PC-9 (cell line): ENCODE measurements at regions not wholly inside any gene's neighbourhood (a gene's known extent, or its start where the extent isn't known, plus 50 kb on each side); places are given as distances from the start of the nearest gene placed in this dataset.

Source experiments
- BruUV-seq: library from RNA; stranded (reverse); fragments of 400-500 nt; replicated peaks from 2 replicates; lab custom pipeline; 2021; lab: Mats Ljungman, UMichigan
- CTCF ChIA-PET: fragments of 300-600 bp; sonication (Branson Sonifier 250); formaldehyde crosslinking; loops from one replicate; lab custom pipeline; 2022; ENCODE audit warnings: antibody characterized with exemption; lab: Charles Lee
- POLR2A ChIA-PET: fragments of 300-600 bp; sonication (Branson Sonifier 250); formaldehyde crosslinking; loops from one replicate; lab custom pipeline; 2022; ENCODE audit warnings: antibody characterized with exemption; ENCODE audit not compliant: unreplicated experiment; lab: Charles Lee
- DNase-seq, 2 experiments: peaks; one replicate each; pipeline versions ENCODE4 v3.0.0 to v3.0.0-alpha.2; 2015 to 2022; ENCODE audit warnings: mixed read lengths in 1 of 2
- H2AFZ ChIP-seq: fragments of 200-600 bp; sonication (generic); 2 replicates; pipeline ENCODE4 v1.8.1; 2017; ENCODE audit warnings: antibody characterized with exemption
- H3F3A ChIP-seq: fragments of 200-600 bp; sonication (generic); 2 replicates; pipeline ENCODE4 v1.8.1; 2017; ENCODE audit warnings: antibody characterized with exemption, mild to moderate bottlenecking, low read depth; ENCODE audit not compliant: insufficient read depth
- H3K27ac ChIP-seq: fragments of 200-600 bp; sonication (generic); 2 replicates; pipeline ENCODE4 v1.6.1; 2016; ENCODE audit warnings: mixed run types
- H3K27me3 ChIP-seq: fragments of 200-600 bp; sonication (generic); 2 replicates; pipeline ENCODE4 v1.6.1; 2016; ENCODE audit warnings: low read depth, mixed run types; ENCODE audit not compliant: insufficient read depth
- H3K36me3 ChIP-seq: fragments of 200-600 bp; sonication (generic); 2 replicates; pipeline ENCODE4 v1.6.1; 2016; ENCODE audit warnings: low read depth, mixed run types
- H3K4me1 ChIP-seq: fragments of 200-600 bp; sonication (generic); replicated peaks from 2 replicates; pipeline ENCODE4 v1.6.1; 2016; ENCODE audit warnings: mixed run types; ENCODE audit not compliant: insufficient read depth
- H3K4me2 ChIP-seq: fragments of 200-600 bp; sonication (generic); 2 replicates; pipeline ENCODE4 v1.6.1; 2017; ENCODE audit warnings: mixed run types
- H3K4me3 ChIP-seq: fragments of 200-600 bp; sonication (generic); 2 replicates; pipeline ENCODE4 v1.6.1; 2016; ENCODE audit warnings: mixed run types
- H3K79me2 ChIP-seq: fragments of 200-600 bp; sonication (generic); 2 replicates; pipeline ENCODE4 v1.6.1; 2017; ENCODE audit warnings: low read depth, mixed run types
- H3K9me2 ChIP-seq: fragments of 200-600 bp; sonication (generic); 2 replicates; pipeline ENCODE4 v1.8.1; 2017; ENCODE audit warnings: mild to moderate bottlenecking; ENCODE audit not compliant: insufficient read depth
- H3K9me3 ChIP-seq: fragments of 200-600 bp; sonication (generic); 2 replicates; pipeline ENCODE4 v1.8.1; 2016; ENCODE audit warnings: low read depth; ENCODE audit not compliant: insufficient read depth
- H4K20me1 ChIP-seq: fragments of 200-600 bp; sonication (generic); 2 replicates; pipeline ENCODE4 v1.8.1; 2017; ENCODE audit not compliant: insufficient read depth
- CTCF ChIP-seq: fragments of 200-600 bp; sonication (generic); conservative IDR thresholded peaks from 2 replicates; pipeline ENCODE4 v1.6.1; 2017; ENCODE audit warnings: mixed run types, antibody characterized with exemption, mild to moderate bottlenecking, moderate library complexity
- EZH2 ChIP-seq: fragments of 200-600 bp; sonication (generic); IDR thresholded peaks from 2 replicates; pipeline ENCODE4 v1.8.0; 2017; ENCODE audit warnings: antibody characterized with exemption, low read depth
- intact Hi-C: fragments of 100-400 bp; cut with micrococcal nuclease; formaldehyde crosslinking; loops from one replicate; pipeline ENCODE4 v1.10.0; 2022; ENCODE audit not compliant: unreplicated experiment

- no peak overlapping the region for H3K4me2 ChIP-seq
- H3K9me3 ChIP-seq = no peaks in the 10 kb centered on the region
- no peaks in the 10 kb centered on the region for H3K9me2 ChIP-seq
- no peak overlapping the region for H3K4me3 ChIP-seq
- H3K79me2 ChIP-seq = no peaks in the 10 kb centered on the region
- intact Hi-C loops = loop anchor here (5.0 kb wide), 1 partner anchor 69 kb away; no protein-coding TSS in a partner anchor
- no TSS peak for BruUV-seq
- no peak overlapping the region for H3K27ac ChIP-seq
- DNase-seq = no peak
- no peaks in the 10 kb centered on the region for H3K36me3 ChIP-seq
- no peak overlapping the region for H2AFZ ChIP-seq
- POLR2A ChIA-PET = no interaction called here
- H3K4me1 ChIP-seq = no peaks in the 10 kb centered on the region
- no peaks in the 10 kb centered on the region for H3F3A ChIP-seq
- no peaks in the 10 kb centered on the region for H4K20me1 ChIP-seq
- TF ChIP-seq CTCF (no peak), EZH2 (no peak)
- no peaks in the 10 kb centered on the region for H3K27me3 ChIP-seq
- CTCF ChIA-PET = no interaction called here
Measured at GRCh38 chr5:167263185-167263584, 1028.3 kb upstream of the WWC1 start.

- Histone ChIP-seq H3K9me3 (no peaks in the 10 kb centered on the region), H3K36me3 (no peaks in the 10 kb centered on the region), H2AFZ (no peak overlapping the region), H3K4me1 (no peaks in the 10 kb centered on the region), H3F3A (no peaks in the 10 kb centered on the region), H3K4me3 (no peak overlapping the region), H3K4me2 (no peak overlapping the region), H4K20me1 (no peaks in the 10 kb centered on the region), H3K9me2 (no peaks in the 10 kb centered on the region), H3K79me2 (no peaks in the 10 kb centered on the region), H3K27me3 (no peaks in the 10 kb centered on the region), H3K27ac (no peak overlapping the region)
- DNase-seq = no peak
- ChIA-PET POLR2A (no interaction called here), CTCF (no interaction called here)
- TF ChIP-seq CTCF (no peak), EZH2 (no peak)
- no TSS peak for BruUV-seq
- intact Hi-C loops = loop anchor here (5.0 kb wide), 1 partner anchor 68 kb away; no protein-coding TSS in a partner anchor
Measured at GRCh38 chr5:167264348-167264747, 1027.1 kb upstream of the WWC1 start.

- no peak for DNase-seq
- BruUV-seq = no TSS peak
- CTCF ChIA-PET = no interaction called here
- Histone ChIP-seq H3K27ac (no peak overlapping the region), H3K79me2 (no peaks in the 10 kb centered on the region), H4K20me1 (no peaks in the 10 kb centered on the region), H3F3A (no peaks in the 10 kb centered on the region), H2AFZ (no peak overlapping the region), H3K4me3 (no peak overlapping the region), H3K9me3 (no peaks in the 10 kb centered on the region), H3K4me2 (no peak overlapping the region), H3K9me2 (no peaks in the 10 kb centered on the region), H3K27me3 (no peaks in the 10 kb centered on the region), H3K4me1 (no peaks in the 10 kb centered on the region), H3K36me3 (no peaks in the 10 kb centered on the region)
- TF ChIP-seq EZH2 = no peak
- no peak for TF ChIP-seq CTCF
- intact Hi-C loops = no loop called here
- POLR2A ChIA-PET = no interaction called here
Measured at GRCh38 chr5:167268337-167268736, 1023.1 kb upstream of the WWC1 start.
